ENCODE measurements at regions not wholly inside any gene's neighbourhood (a gene's known extent, or its start where the extent isn't known, plus 50 kb on each side); places are given as distances from the start of the nearest gene placed in this dataset.

DNA sequence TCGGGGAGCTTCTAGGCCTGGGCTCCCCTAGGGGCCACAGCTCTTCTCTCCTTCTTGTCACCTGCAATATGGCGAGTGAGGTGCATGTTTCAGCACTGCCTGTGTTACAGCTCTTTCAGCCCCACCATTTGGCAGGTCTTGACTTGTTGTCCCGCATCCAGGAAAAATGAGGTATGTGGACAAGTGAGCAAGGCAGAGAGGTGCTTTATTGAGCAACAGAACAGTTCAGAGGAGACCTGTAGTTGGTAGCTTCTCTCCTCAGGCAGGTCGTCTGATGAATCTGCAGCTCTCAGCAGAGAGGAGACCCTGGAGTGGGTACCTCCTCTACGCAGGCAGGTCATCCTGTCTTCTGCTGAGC, 208.2 kb upstream of the USP25 start:
- FAIRE-seq (no peak), DNase-seq (ENCODE audit: extremely low read depth in 1 of 4, low spot score in 3 of 4) (no peak), ATAC-seq (no peak)
- Histone ChIP-seq H3K9me3 (replicated peaks; ENCODE audit: control insufficient read depth, insufficient read depth, low read depth, low read length) (no peaks in the 10 kb centered on the region), H4K20me1 (replicated peaks; ENCODE audit: control insufficient read depth, insufficient read depth, low read length) (no peaks in the 10 kb centered on the region), H3K27ac (ENCODE audit: extremely low read depth, low read depth, low read length) (no peak overlapping the region), H3K9me1 (ENCODE audit: control insufficient read depth, insufficient read depth, low read length) (no peaks in the 10 kb centered on the region), H3K4me1 (replicated peaks in 1 of 2; ENCODE audit: control insufficient read depth in 2 of 2, insufficient read depth in 2 of 2, low read length in 2 of 2) (no peaks in the 10 kb centered on the region), H3K27me3 (ENCODE audit: control insufficient read depth in 2 of 2, insufficient read depth in 2 of 2, low read length in 2 of 2) (no peaks in the 10 kb centered on the region), H3K4me2 (ENCODE audit: insufficient read depth, low read length) (no peak overlapping the region), H3K9ac (ENCODE audit: insufficient read depth in 1 of 2, low read depth in 2 of 2, low read length in 2 of 2) (no peak overlapping the region), H3K36me3 (ENCODE audit: control insufficient read depth, insufficient read depth, low read length) (no peaks in the 10 kb centered on the region), H3K79me2 (ENCODE audit: control insufficient read depth, insufficient read depth, low read length) (no peaks in the 10 kb centered on the region), H3K4me3 (no peak overlapping the region), H2AFZ (ENCODE audit: low read depth, low read length) (no peak overlapping the region)
- CTCF ChIA-PET (ENCODE audit: low intra/inter-chr PET ratio), result no interaction called here
- in situ Hi-C loops (cut with MboI), result no loop called here
- no TSS peak for BruUV-seq (replicated peaks)
- TF ChIP-seq ZNF583 (CRISPR knock-in tag; IDR thresholded peaks at IDR 0.05), result no peak
- intact Hi-C loops (cut with micrococcal nuclease), result no loop called here
- WGBS (ENCODE audit: insufficient coverage, low coverage, missing lambda C conversion rate), result 0% methylated on average over 4 of the region's 5 CpGs
- POLR2A ChIA-PET, result no interaction called here

- H2AFZ ChIP-seq (ENCODE audit: low read depth, low read length), result no peak overlapping the region
- DNase-seq (ENCODE audit: extremely low read depth in 1 of 4, low spot score in 3 of 4) (no peak), FAIRE-seq (no peak), ATAC-seq (no peak)
- WGBS (ENCODE audit: insufficient coverage, low coverage, missing lambda C conversion rate), result 0% methylated on average over 5 of the region's 5 CpGs
- no TSS peak for BruUV-seq (replicated peaks)
- no peaks in the 10 kb centered on the region for H3K36me3 ChIP-seq (ENCODE audit: control insufficient read depth, insufficient read depth, low read length)
- intact Hi-C loops (cut with micrococcal nuclease) (no loop called here), in situ Hi-C loops (cut with MboI) (no loop called here)
- no peak overlapping the region for H3K27ac ChIP-seq (ENCODE audit: extremely low read depth, low read depth, low read length)
- H4K20me1 ChIP-seq (replicated peaks; ENCODE audit: control insufficient read depth, insufficient read depth, low read length), result no peaks in the 10 kb centered on the region
- H3K27me3 ChIP-seq (ENCODE audit: control insufficient read depth in 2 of 2, insufficient read depth in 2 of 2, low read length in 2 of 2), result no peaks in the 10 kb centered on the region
- no peaks in the 10 kb centered on the region for H3K9me3 ChIP-seq (replicated peaks; ENCODE audit: control insufficient read depth, insufficient read depth, low read depth, low read length)
- H3K4me2 ChIP-seq (ENCODE audit: insufficient read depth, low read length), result no peak overlapping the region
- H3K4me1 ChIP-seq (replicated peaks in 1 of 2; ENCODE audit: control insufficient read depth in 2 of 2, insufficient read depth in 2 of 2, low read length in 2 of 2), result no peaks in the 10 kb centered on the region
- H3K79me2 ChIP-seq (ENCODE audit: control insufficient read depth, insufficient read depth, low read length), result no peaks in the 10 kb centered on the region
- no peak overlapping the region for H3K4me3 ChIP-seq
- CTCF ChIA-PET (ENCODE audit: low intra/inter-chr PET ratio), result no interaction called here
- no peak overlapping the region for H3K9ac ChIP-seq (ENCODE audit: insufficient read depth in 1 of 2, low read depth in 2 of 2, low read length in 2 of 2)
- POLR2A ChIA-PET, result interaction anchor here (0.6 kb wide), 1 partner anchor 1693 kb away, joined by 3 read pairs; no protein-coding TSS in a partner anchor
- no peaks in the 10 kb centered on the region for H3K9me1 ChIP-seq (ENCODE audit: control insufficient read depth, insufficient read depth, low read length)
- TF ChIP-seq E2F5 (CRISPR knock-in tag; IDR thresholded peaks at IDR 0.05) (no peak), ELF2 (CRISPR knock-in tag; IDR thresholded peaks at IDR 0.05) (no peak), ATF7 (IDR thresholded peaks at IDR 0.05) (no peak), GATA2 (CRISPR knock-in tag; IDR thresholded peaks at IDR 0.05) (no peak), E2F3 (CRISPR knock-in tag; IDR thresholded peaks at IDR 0.05) (no peak), ZNF41 (CRISPR knock-in tag; conservative IDR thresholded peaks at IDR 0.05) (no peak), ZNF274 (IDR thresholded peaks at IDR 0.05; ENCODE audit: borderline replicate concordance, low read depth, low read length) (no peak), DPF2 (IDR thresholded peaks at IDR 0.05) (no peak), NCOR1 (IDR thresholded peaks at IDR 0.05) (no peak), NFRKB (IDR thresholded peaks at IDR 0.05; ENCODE audit: low read depth) (no peak)
- TF ChIP-seq, protein P1, sequence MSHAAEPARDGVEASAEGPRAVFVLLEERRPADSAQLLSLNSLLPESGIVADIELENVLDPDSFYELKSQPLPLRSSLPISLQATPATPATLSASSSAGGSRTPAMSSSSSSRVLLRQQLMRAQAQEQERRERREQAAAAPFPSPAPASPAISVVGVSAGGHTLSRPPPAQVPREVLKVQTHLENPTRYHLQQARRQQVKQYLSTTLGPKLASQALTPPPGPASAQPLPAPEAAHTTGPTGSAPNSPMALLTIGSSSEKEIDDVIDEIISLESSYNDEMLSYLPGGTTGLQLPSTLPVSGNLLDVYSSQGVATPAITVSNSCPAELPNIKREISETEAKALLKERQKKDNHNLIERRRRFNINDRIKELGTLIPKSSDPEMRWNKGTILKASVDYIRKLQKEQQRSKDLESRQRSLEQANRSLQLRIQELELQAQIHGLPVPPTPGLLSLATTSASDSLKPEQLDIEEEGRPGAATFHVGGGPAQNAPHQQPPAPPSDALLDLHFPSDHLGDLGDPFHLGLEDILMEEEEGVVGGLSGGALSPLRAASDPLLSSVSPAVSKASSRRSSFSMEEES (CRISPR knock-in tag; IDR thresholded peaks at IDR 0.05), result no peak
- TF ChIP-seq, protein P2, sequence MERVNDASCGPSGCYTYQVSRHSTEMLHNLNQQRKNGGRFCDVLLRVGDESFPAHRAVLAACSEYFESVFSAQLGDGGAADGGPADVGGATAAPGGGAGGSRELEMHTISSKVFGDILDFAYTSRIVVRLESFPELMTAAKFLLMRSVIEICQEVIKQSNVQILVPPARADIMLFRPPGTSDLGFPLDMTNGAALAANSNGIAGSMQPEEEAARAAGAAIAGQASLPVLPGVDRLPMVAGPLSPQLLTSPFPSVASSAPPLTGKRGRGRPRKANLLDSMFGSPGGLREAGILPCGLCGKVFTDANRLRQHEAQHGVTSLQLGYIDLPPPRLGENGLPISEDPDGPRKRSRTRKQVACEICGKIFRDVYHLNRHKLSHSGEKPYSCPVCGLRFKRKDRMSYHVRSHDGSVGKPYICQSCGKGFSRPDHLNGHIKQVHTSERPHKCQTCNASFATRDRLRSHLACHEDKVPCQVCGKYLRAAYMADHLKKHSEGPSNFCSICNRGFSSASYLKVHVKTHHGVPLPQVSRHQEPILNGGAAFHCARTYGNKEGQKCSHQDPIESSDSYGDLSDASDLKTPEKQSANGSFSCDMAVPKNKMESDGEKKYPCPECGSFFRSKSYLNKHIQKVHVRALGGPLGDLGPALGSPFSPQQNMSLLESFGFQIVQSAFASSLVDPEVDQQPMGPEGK (CRISPR knock-in tag; IDR thresholded peaks at IDR 0.05; ENCODE audit: borderline replicate concordance), result no peak
- TF ChIP-seq, protein P3, sequence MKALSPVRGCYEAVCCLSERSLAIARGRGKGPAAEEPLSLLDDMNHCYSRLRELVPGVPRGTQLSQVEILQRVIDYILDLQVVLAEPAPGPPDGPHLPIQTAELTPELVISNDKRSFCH (CRISPR knock-in tag; IDR thresholded peaks at IDR 0.05), result no peak
- TF ChIP-seq, protein P3 (tag; IDR thresholded peaks at IDR 0.05), result no peak
Measured at GRCh38 chr21:15522148-15522547, 207.6 kb upstream of the USP25 start.
